CD14-positive monocyte (primary cell): ENCODE measurements at regions not wholly inside any gene's neighbourhood (a gene's known extent, or its start where the extent isn't known, plus 50 kb on each side); places are given as distances from the start of the nearest gene placed in this dataset.

ENCODE experiments used
- DNase-seq, 3 donors: peaks; one replicate each; pipeline ENCODE4 v3.0.0-alpha.2; 2011 to 2022
- H2AFZ ChIP-seq: 2 replicates; pipeline ENCODE4 v1.6.0; 2012; ENCODE audit warnings: mild to moderate bottlenecking, low read depth, low read length, inconsistent platforms; ENCODE audit not compliant: insufficient read depth, poor library complexity, severe bottlenecking
- H3K27ac ChIP-seq, 2 donors: 1 replicate in 1 of 2; 2 replicates in 1 of 2; pipeline ENCODE4 v1.5.1; 2012 to 2013; ENCODE audit warnings: low read length in 2 of 2, control low read depth in 1 of 2, inconsistent platforms in 1 of 2, low read depth in 1 of 2, mild to moderate bottlenecking in 1 of 2
- H3K27me3 ChIP-seq, 2 donors: one replicate each; pipeline versions ENCODE4 v1.6.0 to v1.6.1; 2011 to 2013; ENCODE audit warnings: low read length in 2 of 2; ENCODE audit not compliant: control insufficient read depth in 2 of 2, insufficient read depth in 2 of 2
- H3K36me3 ChIP-seq, 2 donors: replicated peaks in 1 of 2; 1 replicate in 1 of 2; 2 replicates in 1 of 2; pipeline versions ENCODE4 v1.5.1 to v1.6.1; 2012 to 2013; ENCODE audit warnings: low read length in 2 of 2, control low read depth in 1 of 2, inconsistent platforms in 1 of 2, mild to moderate bottlenecking in 1 of 2; ENCODE audit not compliant: insufficient read depth in 2 of 2, control insufficient read depth in 1 of 2
- H3K4me1 ChIP-seq, 2 donors: 1 replicate in 1 of 2; 2 replicates in 1 of 2; pipeline versions ENCODE4 v1.5.1 to v1.6.1; 2012 to 2013; ENCODE audit warnings: low read length in 2 of 2, control low read depth in 1 of 2, inconsistent platforms in 1 of 2, mild to moderate bottlenecking in 1 of 2, moderate library complexity in 1 of 2; ENCODE audit not compliant: insufficient read depth in 2 of 2, control insufficient read depth in 1 of 2
- H3K4me2 ChIP-seq: replicated peaks from 2 replicates; pipeline ENCODE3; 2012; ENCODE audit warnings: low read length, moderate library complexity, mild to moderate bottlenecking; ENCODE audit not compliant: poor library complexity, severe bottlenecking; ENCODE audit errors: extremely low read depth
- H3K4me3 ChIP-seq, 3 experiments: fragments of 200-600 bp in 1 of 3; sonication (generic) in 1 of 3; replicated peaks in 1 of 3; 1 replicate in 2 of 3; 2 replicates in 1 of 3; pipeline ENCODE4 v1.5.1; 2011 to 2013; ENCODE audit warnings: low read length in 3 of 3, mild to moderate bottlenecking in 3 of 3, control low read depth in 2 of 3, low read depth in 2 of 3, inconsistent platforms in 1 of 3, moderate library complexity in 1 of 3
- H3K79me2 ChIP-seq: 2 replicates; pipeline ENCODE4 v1.6.0; 2012; ENCODE audit warnings: mild to moderate bottlenecking, control low read depth, inconsistent platforms, low read length, moderate library complexity; ENCODE audit not compliant: insufficient read depth
- H3K9ac ChIP-seq: 2 replicates; pipeline ENCODE4 v1.6.0; 2017; ENCODE audit warnings: low read length, mild to moderate bottlenecking; ENCODE audit not compliant: insufficient read depth, poor library complexity, severe bottlenecking
- H3K9me3 ChIP-seq, 2 donors: replicated peaks in 1 of 2; 1 replicate in 1 of 2; 2 replicates in 1 of 2; pipeline versions ENCODE4 v1.5.1 to v1.6.1; 2012 to 2013; ENCODE audit warnings: low read length in 2 of 2, control low read depth in 1 of 2; ENCODE audit not compliant: control insufficient read depth in 1 of 2, insufficient read depth in 1 of 2
- H4K20me1 ChIP-seq: 2 replicates; pipeline ENCODE4 v1.6.0; 2012; ENCODE audit warnings: mild to moderate bottlenecking, low read length, control low read depth, moderate library complexity; ENCODE audit not compliant: insufficient read depth
- H3K27ac Mint-ChIP-seq, 7 donors: one replicate each; pipeline ENCODE4 v1.8.0; 2020; ENCODE audit warnings: mild to moderate bottlenecking in 7 of 7, mixed read lengths in 7 of 7, moderate library complexity in 6 of 7, inconsistent platforms in 2 of 7
- H3K27me3 Mint-ChIP-seq, 3 donors: one replicate each; pipeline ENCODE4 v1.8.0; 2021 to 2022; ENCODE audit warnings: low read depth in 3 of 3, mild to moderate bottlenecking in 3 of 3, mixed read lengths in 3 of 3, moderate library complexity in 3 of 3, inconsistent platforms in 1 of 3
- H3K36me3 Mint-ChIP-seq, 2 donors: one replicate each; pipeline ENCODE4 v1.8.0; 2020; ENCODE audit warnings: mixed read lengths in 2 of 2, inconsistent platforms in 1 of 2, mild to moderate bottlenecking in 1 of 2
- H3K4me1 Mint-ChIP-seq: one replicate; pipeline ENCODE4 v1.8.0; 2020; ENCODE audit warnings: mild to moderate bottlenecking, mixed read lengths
- H3K4me3 Mint-ChIP-seq, 2 donors: one replicate each; pipeline ENCODE4 v1.8.0; 2020; ENCODE audit warnings: mild to moderate bottlenecking in 2 of 2, mixed read lengths in 2 of 2, moderate library complexity in 1 of 2
- H3K9me3 Mint-ChIP-seq, 7 donors: one replicate each; pipeline ENCODE4 v1.8.0; 2020 to 2022; ENCODE audit warnings: mixed read lengths in 7 of 7, mild to moderate bottlenecking in 6 of 7, moderate library complexity in 6 of 7, inconsistent platforms in 2 of 7
- CTCF ChIP-seq: fragments of 200-600 bp; IDR thresholded peaks from one replicate; pipeline ENCODE4 v1.8.0; 2022; ENCODE audit warnings: antibody characterized with exemption, mild to moderate bottlenecking
- WGBS: methylation state at CpG from one replicate; pipeline ENCODE4 v1.1.5; 2013; ENCODE audit warnings: missing lambda C conversion rate; ENCODE audit not compliant: insufficient coverage; 5-methylcytosine and 5-hydroxymethylcytosine counted together
- intact Hi-C, 2 donors: fragments of 100-400 bp; cut with micrococcal nuclease; formaldehyde crosslinking; loops; one replicate each; pipeline versions ENCODE4 v1.15.0 to v1.15.1; 2023

GRCh38 chr2:173488861-173489260, 134.2 kb downstream of the CDCA7 start:
- Histone ChIP-seq H4K20me1 (no peaks in the 10 kb centered on the region), H3K4me3 (no peak overlapping the region), H3K79me2 (no peaks in the 10 kb centered on the region), H3K4me2 (no peak overlapping the region), H2AFZ (no peak overlapping the region), H3K27ac (no peak overlapping the region), H3K9me3 (no peaks in the 10 kb centered on the region), H3K27me3 (no peaks in the 10 kb centered on the region), H3K9ac (no peak overlapping the region), H3K4me1 (no peaks in the 10 kb centered on the region), H3K36me3 (no peaks in the 10 kb centered on the region)
- peaks cover 0 to 4% (median 0%) of the 10 kb centered on the region in 7 donors for H3K9me3 Mint-ChIP-seq
- no CpG with 5 or more reads among the region's 1 CpG for WGBS
- H3K27ac Mint-ChIP-seq: no peak overlapping the region
- H3K36me3 Mint-ChIP-seq: no peaks in the 10 kb centered on the region
- H3K4me1 Mint-ChIP-seq: no peaks in the 10 kb centered on the region
- intact Hi-C loops: no loop called here
- H3K27me3 Mint-ChIP-seq: peaks cover 0 to 3% (median 2%) of the 10 kb centered on the region in 3 donors
- no peak for TF ChIP-seq CTCF
- DNase-seq: no peak
- H3K4me3 Mint-ChIP-seq: no peak overlapping the region

- Mint-ChIP-seq H3K27ac (no peak overlapping the region), H3K27me3 (peaks cover 0 to 3% (median 2%) of the 10 kb centered on the region in 3 donors), H3K36me3 (no peaks in the 10 kb centered on the region), H3K4me3 (no peak overlapping the region), H3K4me1 (no peaks in the 10 kb centered on the region), H3K9me3 (peaks cover 0 to 4% (median 0%) of the 10 kb centered on the region in 7 donors)
- no peak overlapping the region for H2AFZ ChIP-seq
- H3K4me2 ChIP-seq: no peak overlapping the region
- no peaks in the 10 kb centered on the region for H3K36me3 ChIP-seq
- H3K4me3 ChIP-seq: no peak overlapping the region
- H3K79me2 ChIP-seq: no peaks in the 10 kb centered on the region
- TF ChIP-seq CTCF: no peak
- DNase-seq: no peak
- WGBS: 100% methylated on average over 1 of the region's 4 CpGs
- no peaks in the 10 kb centered on the region for H4K20me1 ChIP-seq
- no peaks in the 10 kb centered on the region for H3K4me1 ChIP-seq
- intact Hi-C loops: no loop called here
- H3K9me3 ChIP-seq: no peaks in the 10 kb centered on the region
- no peak overlapping the region for H3K27ac ChIP-seq
- no peak overlapping the region for H3K9ac ChIP-seq
- H3K27me3 ChIP-seq: no peaks in the 10 kb centered on the region
Observed at GRCh38 chr2:173491418-173491817, 136.7 kb downstream of the CDCA7 start.
